OCI-LY3 (cell line): ENCODE measurements at regions not wholly inside any gene's neighbourhood (a gene's known extent, or its start where the extent isn't known, plus 50 kb on each side); places are given as distances from the start of the nearest gene placed in this dataset.

Experiments
- EZH2phosphoT487 ChIP-seq: fragments of 200-600 bp; shearing (Covaris generic); IDR thresholded peaks from 2 replicates; pipeline ENCODE4 v1.6.1; 2018; ENCODE audit warnings: antibody characterized with exemption, mixed run types, low read depth
- TF ChIP-seq, protein P1 (sequence below): fragments of 200-600, 300-600 bp; sonication (generic); IDR thresholded peaks from 2 replicates; pipeline ENCODE4 v1.5.1; 2014; ENCODE audit warnings: antibody characterized with exemption, low read length, low read depth

DNA sequence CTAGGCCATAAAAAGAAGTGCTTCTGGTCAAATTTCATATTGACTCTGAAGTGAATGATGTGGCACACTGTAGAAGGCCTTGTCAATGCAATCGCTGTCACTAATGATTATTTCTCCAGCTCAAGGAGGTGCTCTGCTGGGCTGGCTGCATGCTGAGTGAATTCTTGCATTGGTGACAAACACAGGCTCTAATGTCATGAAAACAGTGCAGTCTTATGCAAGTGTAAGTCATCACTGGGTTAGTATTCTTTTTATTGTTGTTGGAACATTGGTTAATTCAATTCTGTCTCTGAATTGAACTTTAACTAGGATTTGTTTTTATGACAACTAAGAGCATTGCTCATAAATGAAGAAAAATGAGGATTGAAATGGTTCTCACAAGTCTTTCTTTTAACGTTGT, 57.3 kb upstream of the CD180 start:
- TF ChIP-seq, protein P1, sequence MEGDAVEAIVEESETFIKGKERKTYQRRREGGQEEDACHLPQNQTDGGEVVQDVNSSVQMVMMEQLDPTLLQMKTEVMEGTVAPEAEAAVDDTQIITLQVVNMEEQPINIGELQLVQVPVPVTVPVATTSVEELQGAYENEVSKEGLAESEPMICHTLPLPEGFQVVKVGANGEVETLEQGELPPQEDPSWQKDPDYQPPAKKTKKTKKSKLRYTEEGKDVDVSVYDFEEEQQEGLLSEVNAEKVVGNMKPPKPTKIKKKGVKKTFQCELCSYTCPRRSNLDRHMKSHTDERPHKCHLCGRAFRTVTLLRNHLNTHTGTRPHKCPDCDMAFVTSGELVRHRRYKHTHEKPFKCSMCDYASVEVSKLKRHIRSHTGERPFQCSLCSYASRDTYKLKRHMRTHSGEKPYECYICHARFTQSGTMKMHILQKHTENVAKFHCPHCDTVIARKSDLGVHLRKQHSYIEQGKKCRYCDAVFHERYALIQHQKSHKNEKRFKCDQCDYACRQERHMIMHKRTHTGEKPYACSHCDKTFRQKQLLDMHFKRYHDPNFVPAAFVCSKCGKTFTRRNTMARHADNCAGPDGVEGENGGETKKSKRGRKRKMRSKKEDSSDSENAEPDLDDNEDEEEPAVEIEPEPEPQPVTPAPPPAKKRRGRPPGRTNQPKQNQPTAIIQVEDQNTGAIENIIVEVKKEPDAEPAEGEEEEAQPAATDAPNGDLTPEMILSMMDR: no peak
- no peak for TF ChIP-seq EZH2phosphoT487
